HepG2 (cell line): ENCODE measurements at regions not wholly inside any gene's neighbourhood (a gene's known extent, or its start where the extent isn't known, plus 50 kb on each side); places are given as distances from the start of the nearest gene placed in this dataset.

Source experiments
- BRCA1 ChIP-seq: sonication (generic); formaldehyde crosslinking; IDR thresholded peaks from 2 replicates; pipeline ENCODE4 v1.4.0; 2020; ENCODE audit warnings: missing genetic modification reagents
- CHD4 ChIP-seq: fragments of 200-600 bp; sonication (generic); IDR thresholded peaks from 2 replicates; pipeline ENCODE4 v1.7.0; 2017; ENCODE audit warnings: mild to moderate bottlenecking, low read length, borderline replicate concordance
- DNMT3B ChIP-seq: conservative IDR thresholded peaks from 2 replicates; pipeline ENCODE4 v1.6.1; 2016; ENCODE audit warnings: missing biosample characterization, control low read depth
- DR1 ChIP-seq: sonication (generic); formaldehyde crosslinking; IDR thresholded peaks from 2 replicates; pipeline ENCODE4 v1.8.0; 2021; ENCODE audit warnings: mild to moderate bottlenecking, missing genetic modification reagents, inconsistent platforms
- IRF2 ChIP-seq: IDR thresholded peaks from 2 replicates; pipeline ENCODE4 v1.6.1; 2018; ENCODE audit warnings: missing genetic modification reagents, missing compliant biosample characterization
- KLF12 ChIP-seq: sonication (generic); formaldehyde crosslinking; IDR thresholded peaks from 2 replicates; pipeline ENCODE4 v1.4.0; 2020; ENCODE audit warnings: missing genetic modification reagents, borderline replicate concordance
- KMT2B ChIP-seq: IDR thresholded peaks from 2 replicates; pipeline ENCODE4 v1.6.1; 2016; ENCODE audit warnings: missing genetic modification reagents, missing compliant biosample characterization
- MBD4 ChIP-seq: IDR thresholded peaks from 2 replicates; pipeline ENCODE4 v1.6.1; 2012; ENCODE audit warnings: low read length, inconsistent platforms, borderline replicate concordance
- NAIF1 ChIP-seq: sonication (generic); formaldehyde crosslinking; IDR thresholded peaks from 2 replicates; pipeline ENCODE4 v1.5.0; 2020; ENCODE audit warnings: mild to moderate bottlenecking, missing genetic modification reagents, borderline replicate concordance
- NR2F1 ChIP-seq, 2 experiments: fragments of 450-650 bp in 1 of 2; formaldehyde crosslinking in 1 of 2; IDR thresholded peaks; 2 replicates each; pipeline versions ENCODE4 v1.5.0 to v1.6.1; 2016 to 2020; ENCODE audit warnings: mild to moderate bottlenecking in 1 of 2, missing compliant biosample characterization in 1 of 2, missing genetic modification reagents in 1 of 2, moderate library complexity in 1 of 2
- PITX1 ChIP-seq: sonication (generic); formaldehyde crosslinking; IDR thresholded peaks from 2 replicates; pipeline ENCODE4 v1.5.1; 2020; ENCODE audit warnings: mild to moderate bottlenecking, missing genetic modification reagents
- POLR2AphosphoS5 ChIP-seq: IDR thresholded peaks from 2 replicates; pipeline ENCODE4 v1.6.1; 2012; ENCODE audit warnings: low read depth, low read length
- RFXANK ChIP-seq: IDR thresholded peaks from 2 replicates; pipeline ENCODE4 v1.6.1; 2016
- SMAD3 ChIP-seq: sonication (generic); formaldehyde crosslinking; IDR thresholded peaks from 2 replicates; pipeline ENCODE4 v1.4.0; 2020; ENCODE audit warnings: missing genetic modification reagents
- SOX6 ChIP-seq, 2 experiments: fragments of 450-650 bp in 1 of 2; sonication (generic) in 1 of 2; formaldehyde crosslinking in 1 of 2; IDR thresholded peaks; 2 replicates each; pipeline versions ENCODE4 v1.4.0 to v1.6.1; 2017 to 2020; ENCODE audit warnings: antibody characterized with exemption in 1 of 2, mild to moderate bottlenecking in 1 of 2, missing genetic modification reagents in 1 of 2
- TCF7 ChIP-seq: sonication (generic); IDR thresholded peaks from 2 replicates; pipeline ENCODE4 v1.6.1; 2016; ENCODE audit warnings: antibody characterized with exemption, low read depth
- THAP11 ChIP-seq: IDR thresholded peaks from 2 replicates; pipeline ENCODE4 v1.6.1; 2016; ENCODE audit warnings: missing biosample characterization, missing genetic modification reagents
- ZFP1 ChIP-seq: IDR thresholded peaks from 2 replicates; pipeline ENCODE4 v1.6.1; 2016
- ZFP36L1 ChIP-seq: sonication (generic); formaldehyde crosslinking; IDR thresholded peaks from 2 replicates; pipeline ENCODE4 v1.8.0; 2022; ENCODE audit warnings: mild to moderate bottlenecking, missing genetic modification reagents, moderate library complexity
- ZNF10 ChIP-seq: sonication (generic); formaldehyde crosslinking; IDR thresholded peaks from 2 replicates; pipeline ENCODE4 v1.4.0; 2020; ENCODE audit warnings: mild to moderate bottlenecking, low read depth, missing genetic modification reagents, borderline replicate concordance
- ZNF230 ChIP-seq: sonication (generic); formaldehyde crosslinking; IDR thresholded peaks from 2 replicates; pipeline ENCODE4 v1.4.0; 2020; ENCODE audit warnings: mild to moderate bottlenecking, missing genetic modification reagents
- ZNF232 ChIP-seq: sonication (generic); formaldehyde crosslinking; IDR thresholded peaks from 2 replicates; pipeline ENCODE4 v1.4.0; 2020; ENCODE audit warnings: missing genetic modification reagents, borderline replicate concordance
- ZNF274 ChIP-seq: sonication (generic); formaldehyde crosslinking; IDR thresholded peaks from 2 replicates; pipeline ENCODE4 v1.5.1; 2020; ENCODE audit warnings: mild to moderate bottlenecking, missing genetic modification reagents
- ZNF335 ChIP-seq: sonication (generic); formaldehyde crosslinking; IDR thresholded peaks from 2 replicates; pipeline ENCODE4 v1.4.0; 2020; ENCODE audit warnings: missing genetic modification reagents
- ZNF557 ChIP-seq: sonication (generic); formaldehyde crosslinking; IDR thresholded peaks from 2 replicates; pipeline ENCODE4 v1.4.0; 2020; ENCODE audit warnings: missing genetic modification reagents
- ZNF615 ChIP-seq: sonication (generic); formaldehyde crosslinking; IDR thresholded peaks from 2 replicates; pipeline ENCODE4 v1.5.0; 2020; ENCODE audit warnings: mild to moderate bottlenecking, missing genetic modification reagents, borderline replicate concordance
- ZNF616 ChIP-seq: sonication (generic); formaldehyde crosslinking; IDR thresholded peaks from 2 replicates; pipeline ENCODE4 v1.5.0; 2020; ENCODE audit warnings: low read depth, mild to moderate bottlenecking, missing genetic modification reagents
- TF ChIP-seq, protein P1 (sequence below): sonication (generic); formaldehyde crosslinking; conservative IDR thresholded peaks from 2 replicates; pipeline ENCODE4 v1.8.0; 2022; ENCODE audit warnings: missing genetic modification reagents
- TF ChIP-seq, protein P2 (sequence below): sonication (generic); formaldehyde crosslinking; IDR thresholded peaks from 2 replicates; pipeline ENCODE4 v1.5.1; 2020; ENCODE audit warnings: missing genetic modification reagents, mild to moderate bottlenecking, borderline replicate concordance
- TF ChIP-seq, protein P3 (sequence below): sonication (generic); formaldehyde crosslinking; IDR thresholded peaks from 2 replicates; pipeline ENCODE4 v1.4.0; 2020; ENCODE audit warnings: mild to moderate bottlenecking, missing genetic modification reagents

DNA sequence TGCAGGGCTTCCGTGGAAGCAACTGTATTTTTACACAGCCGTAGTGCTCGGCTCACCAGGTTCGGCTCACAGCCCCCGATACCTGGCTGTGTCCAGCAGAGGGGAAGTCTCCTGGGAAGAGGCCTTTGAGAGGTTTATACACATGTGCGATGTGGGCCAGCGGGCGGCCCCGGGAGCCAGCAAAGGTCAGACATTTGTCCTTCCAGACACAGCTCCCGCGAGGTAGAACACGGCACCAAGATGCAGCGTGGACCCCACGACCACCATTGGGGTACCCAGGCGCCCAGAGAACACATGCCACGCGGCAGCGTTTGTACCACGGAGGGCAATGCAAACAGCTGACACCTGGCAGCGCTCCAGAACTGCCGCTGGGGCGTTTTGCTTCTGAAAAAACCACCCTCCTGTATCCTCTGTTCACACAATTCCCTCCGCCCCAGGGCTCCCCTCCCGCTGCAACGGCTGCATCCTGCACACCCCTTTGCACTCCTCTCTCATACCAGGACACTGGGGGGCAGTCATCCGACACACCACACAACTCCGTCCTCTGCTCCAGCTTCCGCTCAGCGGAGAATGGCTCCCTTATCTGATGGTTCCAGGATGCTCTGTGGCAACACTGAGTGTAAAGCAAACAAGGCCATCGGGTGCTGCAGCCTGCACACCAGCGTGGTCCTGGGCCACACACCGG lies 235.3 kb downstream of the SYK start (continued):
- TF ChIP-seq ZNF232 (CRISPR knock-in tag) (no peak; the same call in 1 of the 2 replicates), ZNF10 (CRISPR knock-in tag) (no peak), ZFP1 (CRISPR knock-in tag) (0 out of 2 replicates have a peak, but pooled peaks have one; percentile 70), ZNF615 (CRISPR knock-in tag) (no peak), SMAD3 (CRISPR knock-in tag) (peak; percentile 95), TCF7 (peak; percentile 32; the same call in 1 of the 2 replicates), RFXANK (CRISPR knock-in tag) (no peak), PITX1 (CRISPR knock-in tag) (peak; percentile 87), ZNF274 (CRISPR knock-in tag) (no peak; the same call in none of the 2 replicates), NR2F1 (CRISPR knock-in tag; IDR thresholded peaks at IDR 0.05) (peak; percentile 64 to 75; a peak in 3 of 4 replicates), ZNF616 (CRISPR knock-in tag) (no peak), ZNF557 (CRISPR knock-in tag) (no peak), IRF2 (CRISPR knock-in tag) (peak; percentile 98), BRCA1 (no peak), ZNF230 (peak; percentile 98), KLF12 (CRISPR knock-in tag) (no peak), NAIF1 (no peak; the same call in 1 of the 2 replicates), CHD4 (no peak), SOX6 (IDR thresholded peaks at IDR 0.05) (no peak), SOX6 (CRISPR knock-in tag; IDR thresholded peaks at IDR 0.05) (peak; percentile 91), DR1 (no peak), ZFP36L1 (CRISPR knock-in tag) (peak; percentile 75; the same call in 1 of the 2 replicates), POLR2AphosphoS5 (peak; percentile 62), THAP11 (CRISPR knock-in tag) (peak; percentile 82), MBD4 (no peak), KMT2B (CRISPR knock-in tag) (peak; percentile 66), DNMT3B (CRISPR knock-in tag) (peak; percentile 47; the same call in 1 of the 2 replicates), ZNF335 (no peak)
- TF ChIP-seq, protein P1, sequence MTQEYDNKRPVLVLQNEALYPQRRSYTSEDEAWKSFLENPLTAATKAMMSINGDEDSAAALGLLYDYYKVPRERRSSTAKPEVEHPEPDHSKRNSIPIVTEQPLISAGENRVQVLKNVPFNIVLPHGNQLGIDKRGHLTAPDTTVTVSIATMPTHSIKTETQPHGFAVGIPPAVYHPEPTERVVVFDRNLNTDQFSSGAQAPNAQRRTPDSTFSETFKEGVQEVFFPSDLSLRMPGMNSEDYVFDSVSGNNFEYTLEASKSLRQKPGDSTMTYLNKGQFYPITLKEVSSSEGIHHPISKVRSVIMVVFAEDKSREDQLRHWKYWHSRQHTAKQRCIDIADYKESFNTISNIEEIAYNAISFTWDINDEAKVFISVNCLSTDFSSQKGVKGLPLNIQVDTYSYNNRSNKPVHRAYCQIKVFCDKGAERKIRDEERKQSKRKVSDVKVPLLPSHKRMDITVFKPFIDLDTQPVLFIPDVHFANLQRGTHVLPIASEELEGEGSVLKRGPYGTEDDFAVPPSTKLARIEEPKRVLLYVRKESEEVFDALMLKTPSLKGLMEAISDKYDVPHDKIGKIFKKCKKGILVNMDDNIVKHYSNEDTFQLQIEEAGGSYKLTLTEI (CRISPR knock-in tag) = no peak
- TF ChIP-seq, protein P2, sequence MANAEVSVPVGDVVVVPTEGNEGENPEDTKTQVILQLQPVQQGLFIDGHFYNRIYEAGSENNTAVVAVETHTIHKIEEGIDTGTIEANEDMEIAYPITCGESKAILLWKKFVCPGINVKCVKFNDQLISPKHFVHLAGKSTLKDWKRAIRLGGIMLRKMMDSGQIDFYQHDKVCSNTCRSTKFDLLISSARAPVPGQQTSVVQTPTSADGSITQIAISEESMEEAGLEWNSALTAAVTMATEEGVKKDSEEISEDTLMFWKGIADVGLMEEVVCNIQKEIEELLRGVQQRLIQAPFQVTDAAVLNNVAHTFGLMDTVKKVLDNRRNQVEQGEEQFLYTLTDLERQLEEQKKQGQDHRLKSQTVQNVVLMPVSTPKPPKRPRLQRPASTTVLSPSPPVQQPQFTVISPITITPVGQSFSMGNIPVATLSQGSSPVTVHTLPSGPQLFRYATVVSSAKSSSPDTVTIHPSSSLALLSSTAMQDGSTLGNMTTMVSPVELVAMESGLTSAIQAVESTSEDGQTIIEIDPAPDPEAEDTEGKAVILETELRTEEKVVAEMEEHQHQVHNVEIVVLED (CRISPR knock-in tag) = peak; percentile 57; the same call in 1 of the 2 replicates
- TF ChIP-seq, protein P3, sequence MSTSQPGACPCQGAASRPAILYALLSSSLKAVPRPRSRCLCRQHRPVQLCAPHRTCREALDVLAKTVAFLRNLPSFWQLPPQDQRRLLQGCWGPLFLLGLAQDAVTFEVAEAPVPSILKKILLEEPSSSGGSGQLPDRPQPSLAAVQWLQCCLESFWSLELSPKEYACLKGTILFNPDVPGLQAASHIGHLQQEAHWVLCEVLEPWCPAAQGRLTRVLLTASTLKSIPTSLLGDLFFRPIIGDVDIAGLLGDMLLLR (CRISPR knock-in tag) = no peak
